ENCODE measurements at regions not wholly inside any gene's neighbourhood (a gene's known extent, or its start where the extent isn't known, plus 50 kb on each side); places are given as distances from the start of the nearest gene placed in this dataset.

GRCh38 chr2:129891341-129892320 is 87.8 kb upstream of the RAB6C start:
- TF ChIP-seq CTCF (IDR thresholded peaks at IDR 0.05; ENCODE audit: unreplicated experiment in 3 of 3), result no peak
- Mint-ChIP-seq H3K4me1 (no peaks in the 10 kb centered on the region), H3K27ac (no peak overlapping the region), H3K27me3 (ENCODE audit: low read depth) (peaks cover 35% of the 10 kb centered on the region), H3K36me3 (ENCODE audit: low read depth) (no peaks in the 10 kb centered on the region), H3K4me3 (no peak overlapping the region), H3K9me3 (no peaks in the 10 kb centered on the region)

GRCh38 chr2:129892360-129892759 is 87.1 kb upstream of the RAB6C start:
- Mint-ChIP-seq H3K4me1 (no peaks in the 10 kb centered on the region), H3K9me3 (no peaks in the 10 kb centered on the region), H3K4me3 (no peak overlapping the region), H3K27ac (no peak overlapping the region), H3K36me3 (ENCODE audit: low read depth) (no peaks in the 10 kb centered on the region), H3K27me3 (ENCODE audit: low read depth) (peaks cover 38% of the 10 kb centered on the region)
- no peak for TF ChIP-seq CTCF (IDR thresholded peaks at IDR 0.05; ENCODE audit: unreplicated experiment in 3 of 3)

- H3K9me3 Mint-ChIP-seq, result peaks cover 3% of the 10 kb centered on the region
- peaks cover 34% of the 10 kb centered on the region for H3K27me3 Mint-ChIP-seq (ENCODE audit: low read depth)
- no peak overlapping the region for H3K4me3 Mint-ChIP-seq
- H3K27ac Mint-ChIP-seq, result no peak overlapping the region
- no peak for TF ChIP-seq CTCF (IDR thresholded peaks at IDR 0.05; ENCODE audit: unreplicated experiment in 3 of 3)
- H3K36me3 Mint-ChIP-seq (ENCODE audit: low read depth), result no peaks in the 10 kb centered on the region
- H3K4me1 Mint-ChIP-seq, result no peaks in the 10 kb centered on the region
Observed at GRCh38 chr2:129892773-129893172, 86.7 kb upstream of the RAB6C start.

- TF ChIP-seq CTCF (IDR thresholded peaks at IDR 0.05; ENCODE audit: unreplicated experiment in 3 of 3), result no peak
- H3K9me3 Mint-ChIP-seq, result peaks cover 7% of the 10 kb centered on the region
- H3K4me3 Mint-ChIP-seq, result no peak overlapping the region
- H3K4me1 Mint-ChIP-seq, result no peaks in the 10 kb centered on the region
- peaks cover 33% of the 10 kb centered on the region for H3K27me3 Mint-ChIP-seq (ENCODE audit: low read depth)
- H3K27ac Mint-ChIP-seq, result no peak overlapping the region
- no peaks in the 10 kb centered on the region for H3K36me3 Mint-ChIP-seq (ENCODE audit: low read depth)
Observed at GRCh38 chr2:129893244-129893643, 86.2 kb upstream of the RAB6C start.

GRCh38 chr2:129894616-129895015 is 84.8 kb upstream of the RAB6C start:
- H3K27me3 Mint-ChIP-seq (ENCODE audit: low read depth), result peaks cover 32% of the 10 kb centered on the region
- no peak for TF ChIP-seq CTCF (IDR thresholded peaks at IDR 0.05; ENCODE audit: unreplicated experiment in 3 of 3)
- H3K4me3 Mint-ChIP-seq, result no peak overlapping the region
- peaks cover 14% of the 10 kb centered on the region for H3K9me3 Mint-ChIP-seq
- H3K36me3 Mint-ChIP-seq (ENCODE audit: low read depth), result no peaks in the 10 kb centered on the region
- no peaks in the 10 kb centered on the region for H3K4me1 Mint-ChIP-seq
- H3K27ac Mint-ChIP-seq, result no peak overlapping the region

GRCh38 chr2:129895061-129895460 is 84.4 kb upstream of the RAB6C start:
- TF ChIP-seq CTCF (IDR thresholded peaks at IDR 0.05; ENCODE audit: unreplicated experiment in 3 of 3), result no peak
- H3K4me1 Mint-ChIP-seq, result no peaks in the 10 kb centered on the region
- H3K27me3 Mint-ChIP-seq (ENCODE audit: low read depth), result peaks cover 31% of the 10 kb centered on the region
- H3K9me3 Mint-ChIP-seq, result peaks cover 17% of the 10 kb centered on the region
- H3K4me3 Mint-ChIP-seq, result no peak overlapping the region
- no peak overlapping the region for H3K27ac Mint-ChIP-seq
- no peaks in the 10 kb centered on the region for H3K36me3 Mint-ChIP-seq (ENCODE audit: low read depth)

Measured in nephron (organoid).